MCF 10A (cell line): ENCODE measurements at regions not wholly inside any gene's neighbourhood (a gene's known extent, or its start where the extent isn't known, plus 50 kb on each side); places are given as distances from the start of the nearest gene placed in this dataset.

Source experiments
- BruUV-seq: library from RNA; stranded (reverse); fragments of 400-500 nt; replicated peaks from 2 replicates; lab custom pipeline; 2021; lab: Mats Ljungman, UMichigan
- CTCF ChIA-PET: fragments of 300-600 bp; sonication (Branson Sonifier 250); formaldehyde crosslinking; extraction: SDS; loops from one replicate; lab custom pipeline; 2021; ENCODE audit warnings: antibody characterized with exemption, inconsistent platforms; lab: Yijun Ruan, JAX
- POLR2A ChIA-PET: fragments of 300-600, 350-650 bp; sonication (Branson Sonifier 250); formaldehyde crosslinking; extraction: SDS; loops from one replicate; lab custom pipeline; 2020; ENCODE audit warnings: antibody characterized with exemption, inconsistent platforms; lab: Yijun Ruan, JAX
- DNase-seq: peaks from one replicate; pipeline ENCODE4 v3.0.0-alpha.2; 2018; ENCODE audit not compliant: unreplicated experiment
- H3K27ac Mint-ChIP-seq: one replicate; pipeline ENCODE4 v1.8.0; 2022; ENCODE audit warnings: mild to moderate bottlenecking, low read depth, mixed read lengths; ENCODE audit not compliant: unreplicated experiment
- H3K27me3 Mint-ChIP-seq: one replicate; pipeline ENCODE4 v1.8.0; 2022; ENCODE audit warnings: mixed read lengths; ENCODE audit not compliant: insufficient read depth, unreplicated experiment
- H3K36me3 Mint-ChIP-seq: one replicate; pipeline ENCODE4 v1.8.0; 2022; ENCODE audit warnings: mild to moderate bottlenecking, moderate library complexity, mixed read lengths; ENCODE audit not compliant: insufficient read depth, unreplicated experiment
- H3K4me1 Mint-ChIP-seq: one replicate; pipeline ENCODE4 v1.8.0; 2022; ENCODE audit warnings: mixed read lengths; ENCODE audit not compliant: insufficient read depth, unreplicated experiment
- H3K4me3 Mint-ChIP-seq: one replicate; pipeline ENCODE4 v1.8.0; 2022; ENCODE audit warnings: mild to moderate bottlenecking, moderate library complexity, mixed read lengths; ENCODE audit not compliant: unreplicated experiment
- H3K9me3 Mint-ChIP-seq: one replicate; pipeline ENCODE4 v1.8.0; 2022; ENCODE audit warnings: mixed read lengths; ENCODE audit not compliant: unreplicated experiment
- intact Hi-C: fragments of 100-400 bp; cut with micrococcal nuclease; formaldehyde crosslinking; loops from 2 replicates; pipeline ENCODE4 v1.14.1; 2022
- TF ChIP-seq, protein P1 (sequence below): fragments of 200-600 bp; IDR thresholded peaks from one replicate; pipeline ENCODE4 v1.8.0; 2022; ENCODE audit warnings: antibody characterized with exemption, mild to moderate bottlenecking; ENCODE audit not compliant: unreplicated experiment

DNA sequence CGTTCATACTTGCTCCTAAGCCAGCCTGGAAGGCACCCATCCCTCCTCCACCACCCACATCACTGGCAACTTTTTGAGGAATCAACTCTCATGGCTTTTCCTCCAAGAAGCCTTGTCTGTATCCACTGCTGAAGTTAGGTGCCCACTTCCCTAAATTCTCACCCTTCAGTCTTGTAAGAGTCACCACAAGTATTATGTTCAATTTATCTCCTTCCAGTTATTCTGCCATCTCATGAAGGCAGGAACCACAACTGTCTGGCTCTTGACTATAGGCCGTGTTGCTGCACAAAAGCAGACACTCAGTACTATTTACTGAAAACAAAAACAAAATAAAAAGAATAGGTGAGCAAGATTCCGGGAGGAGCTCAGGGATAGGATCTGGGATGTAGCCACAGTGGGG is 234.8 kb downstream of the CYRIA start:
- Mint-ChIP-seq H3K27me3 (no peaks in the 10 kb centered on the region), H3K27ac (no peak overlapping the region), H3K9me3 (peaks cover 7% of the 10 kb centered on the region), H3K4me3 (no peak overlapping the region), H3K4me1 (no peaks in the 10 kb centered on the region), H3K36me3 (no peaks in the 10 kb centered on the region)
- BruUV-seq = no TSS peak
- intact Hi-C loops = no loop called here
- DNase-seq = no peak
- CTCF ChIA-PET = no interaction called here
- TF ChIP-seq, protein P1, sequence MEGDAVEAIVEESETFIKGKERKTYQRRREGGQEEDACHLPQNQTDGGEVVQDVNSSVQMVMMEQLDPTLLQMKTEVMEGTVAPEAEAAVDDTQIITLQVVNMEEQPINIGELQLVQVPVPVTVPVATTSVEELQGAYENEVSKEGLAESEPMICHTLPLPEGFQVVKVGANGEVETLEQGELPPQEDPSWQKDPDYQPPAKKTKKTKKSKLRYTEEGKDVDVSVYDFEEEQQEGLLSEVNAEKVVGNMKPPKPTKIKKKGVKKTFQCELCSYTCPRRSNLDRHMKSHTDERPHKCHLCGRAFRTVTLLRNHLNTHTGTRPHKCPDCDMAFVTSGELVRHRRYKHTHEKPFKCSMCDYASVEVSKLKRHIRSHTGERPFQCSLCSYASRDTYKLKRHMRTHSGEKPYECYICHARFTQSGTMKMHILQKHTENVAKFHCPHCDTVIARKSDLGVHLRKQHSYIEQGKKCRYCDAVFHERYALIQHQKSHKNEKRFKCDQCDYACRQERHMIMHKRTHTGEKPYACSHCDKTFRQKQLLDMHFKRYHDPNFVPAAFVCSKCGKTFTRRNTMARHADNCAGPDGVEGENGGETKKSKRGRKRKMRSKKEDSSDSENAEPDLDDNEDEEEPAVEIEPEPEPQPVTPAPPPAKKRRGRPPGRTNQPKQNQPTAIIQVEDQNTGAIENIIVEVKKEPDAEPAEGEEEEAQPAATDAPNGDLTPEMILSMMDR = no peak
- POLR2A ChIA-PET = no interaction called here

DNA sequence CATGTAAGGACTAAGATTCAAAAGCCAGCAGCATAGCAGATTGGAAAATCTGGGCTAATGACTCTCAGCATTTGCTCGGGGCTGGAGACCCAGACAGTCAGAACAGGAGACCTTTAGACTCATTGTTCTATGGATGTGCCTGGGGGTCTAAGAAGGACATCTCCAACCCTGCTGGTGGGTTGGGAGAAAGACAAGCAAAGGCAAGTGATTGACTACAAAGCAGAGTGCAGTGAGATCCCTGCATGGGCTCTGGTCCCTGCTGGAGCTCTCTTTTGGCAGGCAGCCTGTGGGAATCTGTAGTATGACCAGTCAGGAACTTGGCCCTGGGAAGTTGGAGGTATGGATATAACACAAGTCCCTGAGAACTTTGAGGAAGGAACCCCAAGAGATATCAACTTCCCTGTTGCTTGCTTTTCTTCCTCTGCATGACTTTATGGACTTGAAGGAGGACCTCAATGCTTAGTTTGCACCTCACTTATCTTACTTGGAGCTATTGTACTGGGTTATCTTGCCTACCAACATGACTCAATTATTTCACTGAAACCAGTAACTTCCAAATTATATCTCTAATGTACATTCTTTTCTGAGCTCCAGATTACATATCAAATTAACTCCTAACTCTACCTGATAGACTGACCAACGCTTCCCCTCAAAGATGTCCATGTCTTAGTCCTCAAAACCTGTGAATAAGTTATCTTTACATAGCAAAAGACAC is 236.0 kb downstream of the CYRIA start:
- ChIA-PET CTCF (interaction anchor here (0.7 kb wide), 1 partner anchor 346 kb away, joined by 3 read pairs; no protein-coding TSS in a partner anchor), POLR2A (interaction anchor here (0.8 kb wide), 1 partner anchor 39 kb away, joined by 3 read pairs; no protein-coding TSS in a partner anchor)
- no peaks in the 10 kb centered on the region for H3K4me1 Mint-ChIP-seq
- no peak for DNase-seq
- H3K27ac Mint-ChIP-seq = no peak overlapping the region
- no peak overlapping the region for H3K4me3 Mint-ChIP-seq
- TF ChIP-seq, protein P1 = no peak
- H3K36me3 Mint-ChIP-seq = no peaks in the 10 kb centered on the region
- BruUV-seq = no TSS peak
- no peaks in the 10 kb centered on the region for H3K27me3 Mint-ChIP-seq
- H3K9me3 Mint-ChIP-seq = peaks cover 14% of the 10 kb centered on the region
- intact Hi-C loops = no loop called here

DNA sequence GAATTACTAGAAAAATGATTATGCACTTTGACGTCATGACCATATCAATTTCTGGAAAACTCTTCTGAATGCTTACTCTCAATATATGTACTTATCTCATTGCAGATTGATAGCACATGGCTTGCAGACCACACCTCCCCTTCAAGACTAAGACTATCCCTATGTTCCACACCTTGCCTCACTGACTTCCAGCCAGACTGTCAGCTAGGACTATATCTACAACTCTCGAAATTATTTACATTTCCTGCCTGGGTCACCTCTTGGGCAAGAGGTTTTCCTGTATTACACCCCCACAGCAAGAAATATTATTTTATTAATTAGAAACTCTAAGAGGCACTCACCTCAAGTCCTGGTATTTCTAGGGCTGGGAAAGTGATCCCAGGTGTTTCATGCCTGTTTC is 236.6 kb downstream of the CYRIA start:
- H3K4me3 Mint-ChIP-seq = no peak overlapping the region
- BruUV-seq = no TSS peak
- ChIA-PET POLR2A (no interaction called here), CTCF (no interaction called here)
- TF ChIP-seq, protein P1 = no peak
- H3K9me3 Mint-ChIP-seq = peaks cover 14% of the 10 kb centered on the region
- no peaks in the 10 kb centered on the region for H3K27me3 Mint-ChIP-seq
- no peaks in the 10 kb centered on the region for H3K4me1 Mint-ChIP-seq
- no peak for DNase-seq
- intact Hi-C loops = no loop called here
- no peak overlapping the region for H3K27ac Mint-ChIP-seq
- H3K36me3 Mint-ChIP-seq = no peaks in the 10 kb centered on the region

DNA sequence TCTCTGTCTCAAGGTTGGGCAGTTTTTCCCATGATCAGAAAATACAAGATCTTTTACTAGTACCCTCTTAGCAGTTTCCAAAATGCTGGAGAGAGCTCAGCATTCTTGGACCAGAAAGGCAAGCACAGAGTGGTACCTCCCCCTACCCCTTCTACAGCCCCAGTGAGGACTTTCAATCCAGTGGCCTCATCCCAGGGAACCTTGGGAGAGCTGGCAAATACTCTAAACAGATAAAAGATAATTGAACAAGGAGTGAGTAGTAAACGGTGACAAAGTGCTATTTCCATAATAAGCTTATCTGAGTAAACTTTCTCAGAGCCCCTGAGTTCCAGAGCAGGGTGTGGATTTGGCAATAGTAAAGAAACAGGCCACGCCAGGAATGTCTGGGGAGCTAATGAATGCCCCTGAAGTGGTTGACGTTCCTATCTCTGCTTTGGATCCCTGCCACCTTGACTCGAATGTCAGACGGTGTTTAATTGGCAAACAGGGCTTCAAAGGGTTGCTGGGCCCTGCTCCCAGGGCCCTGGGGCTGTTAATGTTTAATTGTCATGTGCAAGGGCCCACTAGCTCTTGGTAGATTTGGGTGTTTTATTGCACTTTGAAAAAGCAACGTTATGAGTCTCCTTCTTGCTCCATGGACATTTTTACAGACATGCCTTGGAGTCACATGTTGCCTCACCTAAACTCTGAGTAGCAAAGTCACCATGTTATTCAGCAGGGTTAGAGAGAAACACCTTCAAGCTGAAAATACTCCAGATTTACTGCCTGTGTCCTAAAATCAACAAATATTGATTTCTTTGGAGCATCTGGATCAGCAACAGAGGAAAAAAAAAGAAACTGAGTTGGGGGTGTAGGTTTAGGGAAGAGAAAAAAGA is 239.9 kb downstream of the CYRIA start:
- H3K4me1 Mint-ChIP-seq = no peaks in the 10 kb centered on the region
- TF ChIP-seq, protein P1 = no peak
- no peak overlapping the region for H3K4me3 Mint-ChIP-seq
- BruUV-seq = no TSS peak
- no peaks in the 10 kb centered on the region for H3K27me3 Mint-ChIP-seq
- H3K9me3 Mint-ChIP-seq = peaks cover 9% of the 10 kb centered on the region
- DNase-seq = peak; percentile 55
- CTCF ChIA-PET = interaction anchor here (0.6 to 2.0 kb wide), 5 partner anchors 9 to 486 kb away, joined by 3 to 5 read pairs (median 3); no protein-coding TSS in a partner anchor
- POLR2A ChIA-PET = interaction anchor here (0.6 to 1.2 kb wide), 6 partner anchors 8 to 670 kb away, joined by 3 read pairs; no protein-coding TSS in a partner anchor
- no peaks in the 10 kb centered on the region for H3K36me3 Mint-ChIP-seq
- H3K27ac Mint-ChIP-seq = no peak overlapping the region
- intact Hi-C loops = no loop called here
